ENCODE measurements at regions not wholly inside any gene's neighbourhood (a gene's known extent, or its start where the extent isn't known, plus 50 kb on each side); places are given as distances from the start of the nearest gene placed in this dataset.
A peak's percentile ranks its signal among the peaks of the same experiment; 100 is the strongest.

DNA sequence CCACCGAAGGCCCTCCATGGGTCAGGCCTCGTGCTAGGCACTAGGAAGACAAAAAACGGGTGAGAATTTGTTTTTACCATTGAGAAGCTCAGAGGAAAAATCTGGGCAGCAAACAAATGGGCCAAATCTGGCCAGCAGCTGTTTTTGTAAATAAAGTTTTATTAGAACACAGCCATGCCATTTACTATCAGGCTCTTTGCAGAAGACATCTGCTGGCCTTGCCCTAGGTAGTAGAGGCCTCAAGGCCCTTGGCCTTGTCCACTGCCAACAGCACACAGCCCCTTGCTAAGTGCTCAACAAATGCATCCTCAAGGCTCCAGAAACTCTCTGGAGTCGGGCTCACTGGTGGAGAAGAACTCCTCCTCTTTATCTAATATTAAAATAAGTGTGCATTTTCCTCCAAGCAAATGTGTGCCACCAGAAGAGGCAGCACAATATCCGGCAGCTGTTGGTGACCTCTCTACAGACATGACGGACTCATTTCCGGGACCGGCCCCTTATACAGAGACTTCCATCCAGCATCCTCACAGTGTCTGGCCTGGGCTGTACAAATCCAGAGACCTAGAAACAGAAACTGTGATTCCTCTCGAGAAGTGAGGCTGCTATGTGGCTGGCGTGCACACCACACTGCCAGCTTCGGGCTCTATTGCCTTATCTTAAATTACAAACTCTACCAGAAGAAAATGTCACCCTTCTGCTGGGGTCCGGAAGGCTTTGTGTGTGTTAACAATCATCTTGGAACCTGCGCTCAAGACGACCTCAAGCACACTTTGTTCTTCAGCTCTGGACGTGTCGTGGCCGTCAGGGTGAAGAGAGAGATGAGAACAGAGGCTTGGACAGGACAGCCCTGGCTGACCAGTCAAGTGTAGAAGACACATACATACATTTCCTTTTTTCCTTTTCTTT lies 203.9 kb downstream of the TOMM20 start:
- Histone ChIP-seq H2AFZ (ENCODE audit: low read length) (peak overlapping the region; percentile 58; the same call in 1 of the 2 replicates), H3K9me2 (ENCODE audit: insufficient read depth, low read length) (no peaks in the 10 kb centered on the region), H3K36me3 (ENCODE audit: insufficient read depth, low read length) (no peaks in the 10 kb centered on the region), H3K27ac (ENCODE audit: low read depth, low read length, poor library complexity, severe bottlenecking) (peak overlapping the region; percentile 63), H3K4me2 (ENCODE audit: low read length) (peak overlapping the region; percentile 48; the same call in 1 of the 2 replicates), H3K9me3 (ENCODE audit: low read length) (peaks cover 4% of the 10 kb centered on the region; the same call in 1 of the 2 replicates), H4K20me1 (ENCODE audit: insufficient read depth, low read length) (no peaks in the 10 kb centered on the region), H3K4me3 (ENCODE audit: low read depth, low read length, poor library complexity, severe bottlenecking) (no peak overlapping the region), H3K79me2 (ENCODE audit: insufficient read depth, low read depth, low read length) (no peaks in the 10 kb centered on the region), H3K4me1 (ENCODE audit: insufficient read depth, low read length, poor library complexity, severe bottlenecking) (peaks cover 57% of the 10 kb centered on the region)
- BruUV-seq (replicated peaks), result no TSS peak
- POLR2A ChIA-PET, result interaction anchor here (0.8 to 1.5 kb wide), 6 partner anchors 13 to 313 kb away, joined by 3 to 7 read pairs (median 3); no protein-coding TSS in a partner anchor
- TF ChIP-seq, protein P1, sequence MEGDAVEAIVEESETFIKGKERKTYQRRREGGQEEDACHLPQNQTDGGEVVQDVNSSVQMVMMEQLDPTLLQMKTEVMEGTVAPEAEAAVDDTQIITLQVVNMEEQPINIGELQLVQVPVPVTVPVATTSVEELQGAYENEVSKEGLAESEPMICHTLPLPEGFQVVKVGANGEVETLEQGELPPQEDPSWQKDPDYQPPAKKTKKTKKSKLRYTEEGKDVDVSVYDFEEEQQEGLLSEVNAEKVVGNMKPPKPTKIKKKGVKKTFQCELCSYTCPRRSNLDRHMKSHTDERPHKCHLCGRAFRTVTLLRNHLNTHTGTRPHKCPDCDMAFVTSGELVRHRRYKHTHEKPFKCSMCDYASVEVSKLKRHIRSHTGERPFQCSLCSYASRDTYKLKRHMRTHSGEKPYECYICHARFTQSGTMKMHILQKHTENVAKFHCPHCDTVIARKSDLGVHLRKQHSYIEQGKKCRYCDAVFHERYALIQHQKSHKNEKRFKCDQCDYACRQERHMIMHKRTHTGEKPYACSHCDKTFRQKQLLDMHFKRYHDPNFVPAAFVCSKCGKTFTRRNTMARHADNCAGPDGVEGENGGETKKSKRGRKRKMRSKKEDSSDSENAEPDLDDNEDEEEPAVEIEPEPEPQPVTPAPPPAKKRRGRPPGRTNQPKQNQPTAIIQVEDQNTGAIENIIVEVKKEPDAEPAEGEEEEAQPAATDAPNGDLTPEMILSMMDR (conservative IDR thresholded peaks at IDR 0.05; ENCODE audit: low read length), result peak; percentile 39
- TF ChIP-seq EZH2phosphoT487 (IDR thresholded peaks at IDR 0.05; ENCODE audit: borderline replicate concordance, low read depth, low read length), result no peak
- intact Hi-C loops (cut with micrococcal nuclease; ENCODE audit: unreplicated experiment), result no loop called here
- CTCF ChIA-PET (ENCODE audit: unreplicated experiment), result interaction anchor here (0.5 to 2.4 kb wide), 3 partner anchors 30 to 201 kb away, joined by 3 to 6 read pairs (median 4); no protein-coding TSS in a partner anchor
- peak; percentile 67 for DNase-seq (ENCODE audit: low spot score)

GRCh38 chr1:234923626-234924025 lies 205.0 kb downstream of the TOMM20 start:
- POLR2A ChIA-PET, result interaction anchor here (0.6 to 1.5 kb wide), 5 partner anchors 12 to 493 kb away, joined by 3 to 4 read pairs (median 3); no protein-coding TSS in a partner anchor
- DNase-seq (ENCODE audit: low spot score), result no peak
- Histone ChIP-seq H3K9me3 (ENCODE audit: low read length) (peaks cover 4% of the 10 kb centered on the region; the same call in 1 of the 2 replicates), H3K4me2 (ENCODE audit: low read length) (no peak overlapping the region), H3K36me3 (ENCODE audit: insufficient read depth, low read length) (no peaks in the 10 kb centered on the region), H3K27ac (ENCODE audit: low read depth, low read length, poor library complexity, severe bottlenecking) (no peak overlapping the region), H3K79me2 (ENCODE audit: insufficient read depth, low read depth, low read length) (no peaks in the 10 kb centered on the region), H4K20me1 (ENCODE audit: insufficient read depth, low read length) (no peaks in the 10 kb centered on the region), H2AFZ (ENCODE audit: low read length) (0 out of 2 replicates have a peak overlapping the region, but pooled peaks have one; percentile 58), H3K4me3 (ENCODE audit: low read depth, low read length, poor library complexity, severe bottlenecking) (no peak overlapping the region), H3K4me1 (ENCODE audit: insufficient read depth, low read length, poor library complexity, severe bottlenecking) (peaks cover 52% of the 10 kb centered on the region), H3K9me2 (ENCODE audit: insufficient read depth, low read length) (no peaks in the 10 kb centered on the region)
- TF ChIP-seq, protein P1 (conservative IDR thresholded peaks at IDR 0.05; ENCODE audit: low read length), result no peak
- no peak for TF ChIP-seq EZH2phosphoT487 (IDR thresholded peaks at IDR 0.05; ENCODE audit: borderline replicate concordance, low read depth, low read length)
- no TSS peak for BruUV-seq (replicated peaks)
- intact Hi-C loops (cut with micrococcal nuclease; ENCODE audit: unreplicated experiment), result no loop called here
- CTCF ChIA-PET (ENCODE audit: unreplicated experiment), result no interaction called here

All from OCI-LY7 (cell line).